HG02759 (cell line): ENCODE measurements at regions not wholly inside any gene's neighbourhood (a gene's known extent, or its start where the extent isn't known, plus 50 kb on each side); places are given as distances from the start of the nearest gene placed in this dataset.
"Not testable (repeated sequence)": the region's sequence is repeated elsewhere in the genome, so short reads cannot be mapped to it uniquely, and the experiment has no call there.

Experiments
- ATAC-seq: cut with Tn5 transposase; IDR thresholded peaks from one replicate; pipeline ENCODE4 v1.9.1; 2021; ENCODE audit warnings: mild to moderate bottlenecking, moderate library complexity; ENCODE audit not compliant: unreplicated experiment

DNA sequence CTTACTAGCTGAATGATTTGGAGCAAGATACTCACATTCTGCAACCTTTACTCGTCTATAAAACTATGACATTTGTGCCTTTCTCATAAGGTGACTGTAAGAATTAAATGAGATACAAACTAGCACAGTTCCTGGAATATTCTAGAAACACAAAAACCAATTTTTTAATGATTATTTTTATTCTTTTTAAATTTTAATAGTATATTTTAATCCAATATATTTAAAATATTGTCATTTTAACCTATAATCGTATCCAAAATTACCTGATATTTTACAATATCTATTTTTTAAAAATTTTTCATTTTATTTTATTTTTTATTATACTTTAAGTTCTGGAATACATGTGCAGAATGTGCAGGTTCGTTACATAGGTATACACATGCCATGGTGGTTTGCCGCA, 238.1 kb downstream of the OLFM4 start:
- no peak for ATAC-seq

DNA sequence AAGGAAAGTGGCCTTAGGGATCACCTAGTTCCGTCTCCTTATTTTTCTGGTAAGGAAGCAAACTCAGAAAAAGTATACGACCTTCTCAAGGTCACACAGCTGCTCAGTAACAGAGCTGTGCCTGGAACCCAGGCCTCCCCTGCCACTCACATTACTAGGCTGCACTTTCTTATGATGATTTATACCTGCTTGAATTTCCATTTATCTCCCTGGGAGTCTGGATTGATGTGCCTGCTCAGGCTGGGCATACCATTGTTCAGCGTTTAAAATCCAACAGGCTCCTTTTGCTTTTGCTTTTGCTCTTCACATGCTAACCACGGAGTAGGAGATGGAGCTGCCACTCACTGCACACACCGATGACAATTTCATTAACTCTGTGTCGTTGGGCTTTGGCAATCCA, 241.0 kb downstream of the OLFM4 start:
- no peak for ATAC-seq

DNA sequence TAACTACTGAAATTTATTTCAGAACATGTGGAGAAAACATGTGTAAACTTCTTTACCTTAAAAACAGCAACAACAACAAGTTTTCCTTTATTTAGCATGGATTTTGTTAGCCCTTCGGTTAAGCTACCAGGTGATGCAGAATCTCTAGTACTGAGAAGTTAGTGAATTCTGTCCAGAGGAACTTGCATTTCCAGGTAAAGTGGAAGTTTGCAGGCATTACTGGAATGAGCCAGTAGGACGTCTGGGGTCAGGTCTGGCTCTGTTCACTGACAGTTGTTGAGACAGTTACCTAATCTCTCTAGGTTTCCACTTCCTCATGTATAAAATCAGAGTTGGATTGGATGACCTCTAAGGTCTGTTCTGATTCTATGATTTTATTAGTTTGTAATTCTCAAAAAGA, 244.3 kb downstream of the OLFM4 start:
- ATAC-seq: no peak

DNA sequence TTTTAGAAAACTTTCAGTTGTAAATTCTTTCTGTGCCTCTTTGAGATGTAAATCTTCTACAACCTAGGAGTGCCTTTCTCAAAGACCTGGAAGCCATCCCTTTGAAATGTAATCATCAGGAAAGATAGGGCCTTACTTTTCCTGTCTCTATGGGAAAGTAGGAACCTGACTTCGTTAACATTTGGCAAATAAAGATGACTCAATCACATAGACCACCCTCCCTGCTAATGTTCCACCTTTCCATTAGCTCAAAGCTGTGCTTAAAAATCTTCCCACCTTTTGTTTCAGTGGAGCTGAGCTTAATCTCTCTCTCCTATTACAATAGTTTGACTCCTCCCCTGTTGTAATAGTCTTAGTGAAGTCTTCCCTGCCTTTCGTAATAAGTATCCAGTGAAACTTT, 247.7 kb downstream of the OLFM4 start:
- ATAC-seq: no peak

DNA sequence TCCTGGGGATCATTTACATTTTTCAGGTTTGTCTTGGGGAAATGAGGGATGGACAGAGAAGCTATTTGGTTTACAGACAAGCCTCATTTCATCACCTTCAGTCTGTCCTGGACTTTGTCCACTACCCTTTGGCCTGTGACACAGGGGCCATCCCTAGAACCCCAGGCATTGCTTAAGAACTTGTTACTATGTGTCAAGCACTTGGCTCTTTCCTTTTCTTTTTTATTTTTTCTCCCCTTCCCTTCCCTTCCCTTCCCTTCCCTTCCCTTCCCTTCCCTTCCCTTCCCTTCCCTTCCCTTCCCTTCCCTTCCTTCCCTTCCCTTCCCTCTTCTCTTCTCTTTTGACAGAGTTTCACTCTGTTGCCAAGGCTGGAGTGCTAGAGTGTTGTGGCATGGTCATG, 253.1 kb downstream of the OLFM4 start:
- ATAC-seq: no peak

DNA sequence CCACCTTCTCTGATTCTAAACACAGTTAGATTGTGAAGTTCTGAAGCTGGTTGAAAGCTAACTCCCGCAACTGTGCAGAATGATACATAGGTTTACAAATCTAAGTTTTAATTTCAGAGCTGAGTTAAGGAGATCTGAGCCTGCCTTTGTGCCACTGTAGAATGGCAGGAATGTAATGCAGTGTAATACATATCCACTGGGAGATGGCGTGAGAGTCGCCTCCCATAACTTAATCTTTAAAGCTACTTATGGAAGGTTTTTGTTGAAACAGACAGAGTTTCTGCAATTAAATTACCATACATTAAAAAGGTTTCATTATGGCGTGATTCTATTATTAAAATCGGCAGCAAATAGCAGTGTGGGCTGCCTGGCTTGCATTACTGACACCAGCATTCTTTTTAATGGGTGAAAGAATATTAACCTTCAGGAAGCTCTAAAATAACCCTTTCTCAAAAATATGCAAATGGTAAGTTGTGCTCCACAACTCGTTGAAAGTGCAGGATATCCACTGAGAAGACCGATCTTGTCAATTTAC, 257.4 kb downstream of the OLFM4 start:
- no peak for ATAC-seq

DNA sequence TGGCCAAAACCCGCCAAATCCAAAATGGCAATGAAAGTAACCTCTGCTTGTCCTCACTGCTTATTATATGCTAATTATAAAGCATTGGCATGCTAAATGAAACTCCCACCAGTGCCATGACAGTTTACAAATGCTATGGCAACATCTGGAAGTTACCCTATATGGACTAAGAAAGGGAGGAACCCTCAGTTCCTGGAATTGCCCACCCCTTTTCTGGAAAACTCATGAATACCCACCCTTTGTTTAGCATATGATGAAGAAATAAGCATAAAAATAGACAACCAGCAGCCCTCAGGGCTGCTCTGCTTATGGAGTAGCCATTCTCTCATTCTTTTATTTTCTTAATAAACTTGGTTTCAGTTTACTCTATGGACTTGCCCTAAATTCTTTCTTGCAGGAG, 269.8 kb downstream of the OLFM4 start:
- ATAC-seq: no peak

DNA sequence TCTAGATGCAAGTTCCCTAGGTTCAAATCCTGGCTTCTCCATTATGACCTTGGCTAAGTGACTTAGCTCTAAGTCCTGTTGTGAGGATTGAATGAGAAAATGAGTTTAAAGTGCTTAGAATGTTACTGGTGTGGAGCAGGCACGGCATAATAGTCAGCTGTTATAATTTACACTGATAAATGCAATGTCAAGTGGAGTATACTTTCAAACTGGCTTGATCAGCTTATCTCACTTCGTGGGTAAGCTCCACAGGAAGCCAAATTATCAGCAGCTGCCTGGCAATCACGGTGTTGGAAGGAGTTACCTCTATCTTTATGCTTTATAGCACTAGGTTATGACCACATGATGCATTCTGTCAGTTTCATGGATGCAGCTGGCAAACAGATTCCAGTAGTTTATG, 272.8 kb downstream of the OLFM4 start:
- no peak for ATAC-seq

DNA sequence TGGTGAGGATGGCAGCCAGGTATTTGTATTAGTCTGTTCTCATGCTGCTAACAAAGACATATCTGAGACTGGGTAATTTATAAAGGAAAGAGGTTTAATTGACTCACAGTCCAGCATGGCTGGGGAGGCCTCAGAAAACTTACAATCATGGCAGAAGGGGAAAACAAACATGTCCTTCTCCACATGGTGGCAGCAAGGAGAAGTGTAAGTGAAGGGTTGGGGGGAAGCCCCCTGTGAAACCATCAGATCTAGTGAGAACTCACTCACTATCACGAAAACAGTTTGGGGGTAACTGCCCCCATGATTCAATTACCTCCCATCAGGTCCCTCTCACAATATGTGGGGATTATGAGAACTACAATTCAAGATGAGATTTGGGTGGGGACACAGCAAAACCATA, 276.8 kb downstream of the OLFM4 start:
- ATAC-seq: not testable (repeated sequence)

DNA sequence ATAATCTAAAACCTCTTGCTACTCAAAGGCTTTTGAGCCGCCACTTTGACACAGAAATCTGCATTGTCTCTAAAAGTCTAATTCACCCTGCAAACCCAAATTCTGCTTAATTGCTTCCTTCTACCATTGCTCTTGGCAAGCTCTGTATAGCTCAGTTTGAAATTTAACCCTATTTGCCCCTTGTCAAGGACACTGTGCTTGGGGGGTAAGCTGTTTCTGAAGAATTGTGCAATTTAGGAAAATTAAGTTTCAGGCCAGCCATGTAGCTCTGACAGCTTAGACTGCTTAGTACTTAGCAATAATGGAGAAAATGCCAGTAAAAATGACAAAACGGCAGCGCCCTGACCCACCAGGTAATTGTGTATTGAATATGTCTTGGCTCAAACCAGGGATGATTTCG, 282.2 kb downstream of the OLFM4 start:
- ATAC-seq: no peak

DNA sequence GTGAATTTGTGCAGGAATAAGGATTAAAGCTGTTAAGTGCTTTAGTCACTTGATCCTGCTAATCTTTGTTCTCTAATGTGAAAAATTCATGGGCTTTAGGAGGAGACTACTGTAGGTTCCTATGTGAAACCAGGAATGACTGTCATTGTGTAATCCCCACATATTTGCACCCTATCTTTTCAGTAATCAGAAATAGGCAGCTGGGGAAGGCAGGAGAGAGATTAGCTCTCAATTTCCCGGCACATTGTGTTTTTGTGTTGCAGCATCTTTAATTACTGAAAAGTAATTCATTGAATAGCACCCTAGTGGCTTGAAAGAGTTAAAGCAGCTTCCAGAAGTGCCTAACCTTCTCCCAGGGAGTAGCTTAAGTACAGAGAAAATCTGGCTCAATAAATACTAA, 282.9 kb downstream of the OLFM4 start:
- ATAC-seq: no peak

DNA sequence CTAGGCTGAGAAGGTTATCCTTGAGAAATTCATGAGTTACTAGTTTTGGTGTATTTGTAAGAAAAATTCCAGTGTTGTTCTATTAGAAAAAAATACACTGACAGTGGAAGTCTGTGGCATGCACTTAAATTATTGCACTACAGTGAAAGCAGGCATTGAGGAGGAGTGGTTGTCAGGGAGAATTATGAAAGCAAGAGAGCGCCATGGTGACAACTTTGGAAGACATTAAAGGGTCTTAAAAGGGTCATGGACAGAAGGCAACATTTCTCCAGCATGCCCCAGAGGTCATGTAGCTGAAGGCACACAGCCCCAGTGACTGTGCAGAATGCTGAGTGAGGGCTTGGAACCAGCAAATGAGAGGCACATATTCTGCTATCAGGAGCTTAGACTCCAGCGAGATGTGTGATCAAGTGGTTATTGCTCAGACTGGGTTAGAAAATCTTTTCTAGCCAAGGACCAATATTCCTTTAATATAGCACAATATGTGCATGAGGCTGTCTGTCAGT, 292.7 kb downstream of the OLFM4 start:
- ATAC-seq: no peak

DNA sequence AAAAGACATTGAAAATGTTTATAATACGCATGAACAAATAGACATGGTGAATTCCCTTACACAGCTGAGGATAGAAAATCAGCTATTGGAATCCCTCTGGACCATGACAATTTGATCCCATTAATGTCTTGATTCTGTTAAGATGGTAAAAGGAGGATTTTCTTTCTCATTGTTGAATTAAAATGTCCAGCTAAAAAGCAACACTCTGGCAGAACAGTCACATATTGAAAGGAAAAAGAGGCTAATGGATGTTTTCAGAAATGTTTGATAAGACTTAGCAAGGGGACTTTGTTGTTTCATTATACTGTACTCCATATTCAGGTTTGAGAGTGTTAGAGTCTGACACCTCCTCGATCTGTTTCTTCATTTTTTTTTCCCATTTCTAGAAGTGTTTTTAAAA, 296.0 kb downstream of the OLFM4 start:
- ATAC-seq: no peak

DNA sequence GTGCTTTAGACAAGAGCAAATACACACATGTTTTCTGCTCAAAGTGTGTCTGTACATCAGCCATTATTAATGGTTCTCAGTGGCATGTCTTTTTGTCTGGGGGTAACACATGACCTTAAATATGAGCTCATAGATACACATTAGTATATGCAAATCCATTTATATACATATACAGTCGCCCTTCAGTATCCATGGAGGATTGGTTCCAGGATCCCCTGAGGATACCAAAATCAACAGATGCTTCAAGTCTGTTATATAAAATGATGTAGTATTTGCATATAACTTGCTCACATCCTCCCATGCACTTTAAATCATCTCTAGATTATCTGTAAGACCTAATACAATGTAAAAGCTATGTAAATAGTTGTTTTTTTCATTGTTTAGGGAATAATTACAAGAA, 298.1 kb downstream of the OLFM4 start:
- ATAC-seq: no peak

DNA sequence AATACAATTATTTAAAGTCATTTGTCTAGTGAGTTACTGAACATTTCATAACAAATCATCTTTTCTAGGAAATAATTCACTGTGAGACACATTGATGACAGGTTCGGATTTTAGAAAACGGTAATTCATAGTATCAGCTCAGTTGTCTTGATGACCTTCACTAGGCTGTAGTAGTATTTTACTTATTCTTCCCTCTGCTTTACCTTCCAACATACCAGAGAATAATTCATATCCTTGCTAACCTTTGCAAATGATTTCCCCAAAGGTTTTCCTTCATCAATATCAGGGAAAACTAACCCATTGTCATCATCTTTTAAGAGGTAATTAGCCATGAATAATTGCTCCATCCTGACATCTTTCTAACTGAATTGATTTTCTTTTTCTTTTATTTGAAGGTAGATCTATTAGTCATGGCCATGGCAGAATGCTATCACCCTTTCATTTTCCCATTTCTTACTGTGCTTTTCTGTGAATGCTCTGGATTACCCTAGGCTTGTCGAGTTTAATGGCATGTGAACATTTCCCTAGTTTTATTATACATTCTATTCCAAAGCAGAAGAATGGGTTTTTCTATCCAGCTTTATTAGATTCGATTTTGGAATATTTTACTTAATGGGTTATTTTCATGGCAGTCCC, 299.2 kb downstream of the OLFM4 start:
- no peak for ATAC-seq

DNA sequence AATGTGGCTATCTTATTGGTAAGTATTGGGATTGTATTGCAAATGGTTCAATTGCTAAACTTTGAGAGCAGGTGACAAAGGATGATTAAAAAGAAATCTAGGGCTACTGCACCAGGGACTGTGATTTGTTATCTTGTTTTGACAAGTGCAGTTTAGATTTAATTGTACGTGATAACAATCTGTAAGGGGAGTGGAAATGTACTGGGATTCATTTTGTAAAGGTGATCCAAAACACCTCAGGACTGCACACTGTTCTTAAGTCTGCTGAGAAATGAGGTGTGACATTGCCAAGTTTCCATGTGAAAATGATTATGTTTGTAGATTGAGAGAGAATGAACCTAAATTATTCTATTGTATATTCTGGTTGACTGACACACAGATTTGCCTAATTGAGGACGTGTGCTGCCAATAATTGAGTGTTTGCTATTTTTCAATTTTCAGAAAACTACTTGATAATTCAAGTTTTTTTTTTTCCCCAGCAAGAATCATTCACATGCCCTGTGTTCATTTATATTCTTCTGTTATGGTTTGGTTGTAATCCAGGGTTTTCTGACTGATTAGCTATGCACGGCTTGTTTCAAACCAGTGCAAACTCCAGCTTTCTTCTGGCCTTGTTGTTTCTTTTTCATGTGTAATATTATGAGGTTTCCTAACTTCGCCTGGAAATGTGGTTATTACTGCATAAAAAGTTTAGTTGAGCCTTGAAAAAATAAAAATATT, 308.0 kb downstream of the OLFM4 start:
- no peak for ATAC-seq

DNA sequence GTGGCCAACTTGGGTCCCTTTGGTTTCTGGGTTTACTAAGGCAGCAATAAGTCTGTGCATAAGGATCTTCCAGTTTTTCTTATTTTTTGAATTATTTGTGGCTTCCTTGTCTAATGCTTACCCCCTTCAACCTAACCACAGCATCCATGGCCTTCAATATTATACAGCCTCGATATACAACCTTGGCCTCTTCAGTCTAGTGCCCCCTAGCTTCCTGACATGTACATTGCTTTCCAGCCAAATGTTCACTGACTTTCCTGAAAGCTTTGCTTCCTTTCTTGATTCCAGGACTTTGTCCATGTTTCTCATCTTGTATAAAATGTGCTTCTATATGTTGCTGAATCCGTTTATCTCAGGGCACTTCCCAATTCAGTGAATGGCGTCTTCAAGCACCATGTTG, 310.1 kb downstream of the OLFM4 start:
- no peak for ATAC-seq

DNA sequence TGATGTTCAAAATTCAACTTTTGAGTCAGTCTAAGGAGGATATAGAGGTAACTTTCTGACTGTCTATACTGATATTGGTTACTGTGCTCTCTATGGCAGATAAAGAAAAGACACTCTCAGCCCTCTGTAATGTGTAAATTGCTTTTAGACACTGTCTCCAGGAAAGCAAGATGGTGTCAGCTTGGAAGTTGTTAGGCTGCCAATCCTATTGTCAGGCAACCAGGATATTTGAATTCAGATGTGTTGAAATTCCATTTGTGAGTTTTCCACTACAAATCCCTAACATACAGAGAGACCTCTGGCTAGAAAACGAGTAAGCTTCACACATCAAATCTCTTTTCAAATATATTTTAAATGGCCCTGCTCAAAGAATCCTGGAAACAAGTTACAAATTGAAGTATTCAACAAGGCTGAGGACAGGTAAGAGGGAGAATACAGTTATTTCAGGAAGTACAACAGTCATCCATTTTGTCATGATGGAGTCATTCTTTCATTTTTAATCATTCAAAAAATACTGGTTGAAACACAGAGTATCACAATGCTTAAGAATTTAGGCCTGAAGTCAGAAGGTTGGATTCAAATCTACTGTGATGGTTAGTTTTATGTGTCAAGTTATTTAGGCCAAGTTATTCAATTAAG, 312.0 kb downstream of the OLFM4 start:
- ATAC-seq: no peak

DNA sequence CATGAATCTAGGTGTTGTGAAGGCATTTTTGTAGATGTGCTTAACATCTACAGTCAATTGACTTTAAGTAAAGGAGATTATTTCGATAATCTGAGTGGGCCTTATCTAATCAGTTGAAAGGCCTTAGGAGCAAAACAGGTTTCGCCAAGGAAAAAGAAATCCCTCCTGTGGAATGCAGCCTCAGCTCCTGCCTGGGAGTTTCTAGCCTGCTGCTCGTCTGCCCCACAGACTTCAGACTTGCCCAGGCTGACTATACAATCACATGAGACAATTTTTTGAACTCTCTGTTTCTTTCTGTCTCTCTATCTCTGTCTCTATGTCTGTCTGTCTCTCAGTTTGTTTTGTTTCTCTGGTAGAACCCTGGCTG, 312.5 kb downstream of the OLFM4 start:
- ATAC-seq: no peak

DNA sequence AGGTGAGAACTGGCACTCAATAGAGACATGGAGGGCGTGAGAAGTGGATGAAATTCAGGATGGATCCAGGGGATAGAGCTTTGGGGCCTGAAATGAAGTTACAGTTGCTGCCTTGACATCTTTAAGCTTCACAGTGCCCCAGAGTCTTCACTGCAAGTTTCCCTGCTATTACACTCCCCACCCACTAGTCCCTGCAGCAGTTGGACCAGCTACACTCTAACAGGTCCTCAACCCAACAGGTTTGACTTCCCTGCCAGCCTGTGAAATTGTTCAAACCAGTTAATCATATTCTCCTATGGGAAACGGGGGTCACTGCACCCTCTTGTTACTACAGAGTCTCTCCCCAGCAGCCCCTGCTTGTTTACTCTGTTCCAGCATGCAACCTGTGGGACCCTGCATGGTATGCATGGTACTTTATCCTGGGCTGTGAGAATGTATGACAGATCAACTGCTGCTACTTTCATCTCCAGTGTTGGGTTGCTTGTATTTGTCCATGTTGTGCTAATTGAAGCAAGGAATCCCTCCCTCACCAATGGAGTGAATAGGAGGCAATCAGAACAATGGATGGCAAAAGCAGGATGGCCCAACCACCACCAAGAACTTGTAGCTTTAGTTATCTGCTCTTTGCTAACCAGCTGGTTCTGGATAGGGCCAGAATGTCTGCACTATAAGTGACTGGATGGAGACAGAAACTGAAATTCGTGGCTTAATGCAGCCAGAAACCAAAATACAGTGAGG, 314.2 kb downstream of the OLFM4 start:
- no peak for ATAC-seq

DNA sequence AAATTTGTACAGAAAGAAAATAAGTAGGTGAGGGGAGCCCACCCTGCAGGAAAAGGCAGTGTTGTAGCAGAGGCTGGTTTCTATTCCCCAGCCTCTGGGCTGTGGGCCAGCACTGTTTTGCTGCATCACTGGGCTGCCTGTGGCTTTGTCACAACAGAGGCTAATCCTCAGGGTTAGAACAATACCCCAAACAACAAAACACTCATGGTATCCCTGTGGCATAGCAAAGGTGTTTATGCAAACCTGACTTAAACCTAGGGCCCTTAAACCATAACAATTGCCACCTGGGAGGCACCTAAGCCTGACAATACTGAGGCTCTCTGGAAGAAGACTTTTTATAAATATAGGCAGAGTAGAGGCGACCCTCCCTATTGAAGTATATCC, 314.7 kb downstream of the OLFM4 start:
- no peak for ATAC-seq
